ENCODE measurements at regions not wholly inside any gene's neighbourhood (a gene's known extent, or its start where the extent isn't known, plus 50 kb on each side); places are given as distances from the start of the nearest gene placed in this dataset.

DNA sequence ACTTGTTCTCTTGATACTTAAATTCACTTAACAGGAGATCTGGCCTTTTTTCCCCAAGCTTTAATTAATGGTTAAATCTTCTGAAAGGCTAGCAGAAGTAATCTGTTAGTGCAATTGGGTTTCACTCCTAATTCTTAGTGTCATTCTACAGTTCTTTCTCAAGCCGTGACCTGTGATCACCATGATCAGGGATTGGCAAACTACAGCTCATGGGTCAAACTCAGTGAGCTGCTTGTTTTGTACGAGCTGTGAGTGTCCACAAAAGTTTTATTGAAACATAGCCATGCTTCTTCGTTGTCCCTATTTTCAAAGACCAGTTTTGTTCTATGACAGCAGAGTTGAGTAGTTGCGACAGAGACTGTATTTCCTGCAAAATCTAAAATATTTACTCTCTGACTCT is 109.4 kb upstream of the KCNJ15 start:
- Histone ChIP-seq H3K4me1 (ENCODE audit: control insufficient read depth, insufficient read depth, low read length) (no peaks in the 10 kb centered on the region), H3K27ac (ENCODE audit: low read length) (no peak overlapping the region), H3K27me3 (ENCODE audit: control insufficient read depth, insufficient read depth, low read length) (no peaks in the 10 kb centered on the region; the same call in 1 of the 2 replicates), H3K36me3 (ENCODE audit: control insufficient read depth, insufficient read depth, low read length) (no peaks in the 10 kb centered on the region), H3K4me3 (ENCODE audit: low read depth in 2 of 2, low read length in 2 of 2) (no peak overlapping the region), H3K9me3 (ENCODE audit: control insufficient read depth, insufficient read depth, low read depth, low read length) (no peaks in the 10 kb centered on the region)
- ATAC-seq: no peak
- intact Hi-C loops (cut with micrococcal nuclease; ENCODE audit: unreplicated experiment): no loop called here
- POLR2A ChIA-PET: no interaction called here
- DNase-seq (ENCODE audit: low read depth, low spot score): no peak
- in situ Hi-C loops (cut with HindIII; ENCODE audit: low pct_unique_long_range_greater_than_20kb, low sequenced_read_pairs): no loop called here
- CTCF ChIA-PET: interaction anchor here (0.6 kb wide), 1 partner anchor 9 kb away, joined by 6 read pairs; no protein-coding TSS in a partner anchor
- TF ChIP-seq TCF7L2 (IDR thresholded peaks at IDR 0.05; ENCODE audit: low read depth, low read length) (no peak), POLR2AphosphoS5 (IDR thresholded peaks at IDR 0.05; ENCODE audit: low read depth, low read length) (no peak), SIN3A (IDR thresholded peaks at IDR 0.05; ENCODE audit: borderline replicate concordance, insufficient read depth, low read depth, low read length) (no peak)
- TF ChIP-seq, protein P1, sequence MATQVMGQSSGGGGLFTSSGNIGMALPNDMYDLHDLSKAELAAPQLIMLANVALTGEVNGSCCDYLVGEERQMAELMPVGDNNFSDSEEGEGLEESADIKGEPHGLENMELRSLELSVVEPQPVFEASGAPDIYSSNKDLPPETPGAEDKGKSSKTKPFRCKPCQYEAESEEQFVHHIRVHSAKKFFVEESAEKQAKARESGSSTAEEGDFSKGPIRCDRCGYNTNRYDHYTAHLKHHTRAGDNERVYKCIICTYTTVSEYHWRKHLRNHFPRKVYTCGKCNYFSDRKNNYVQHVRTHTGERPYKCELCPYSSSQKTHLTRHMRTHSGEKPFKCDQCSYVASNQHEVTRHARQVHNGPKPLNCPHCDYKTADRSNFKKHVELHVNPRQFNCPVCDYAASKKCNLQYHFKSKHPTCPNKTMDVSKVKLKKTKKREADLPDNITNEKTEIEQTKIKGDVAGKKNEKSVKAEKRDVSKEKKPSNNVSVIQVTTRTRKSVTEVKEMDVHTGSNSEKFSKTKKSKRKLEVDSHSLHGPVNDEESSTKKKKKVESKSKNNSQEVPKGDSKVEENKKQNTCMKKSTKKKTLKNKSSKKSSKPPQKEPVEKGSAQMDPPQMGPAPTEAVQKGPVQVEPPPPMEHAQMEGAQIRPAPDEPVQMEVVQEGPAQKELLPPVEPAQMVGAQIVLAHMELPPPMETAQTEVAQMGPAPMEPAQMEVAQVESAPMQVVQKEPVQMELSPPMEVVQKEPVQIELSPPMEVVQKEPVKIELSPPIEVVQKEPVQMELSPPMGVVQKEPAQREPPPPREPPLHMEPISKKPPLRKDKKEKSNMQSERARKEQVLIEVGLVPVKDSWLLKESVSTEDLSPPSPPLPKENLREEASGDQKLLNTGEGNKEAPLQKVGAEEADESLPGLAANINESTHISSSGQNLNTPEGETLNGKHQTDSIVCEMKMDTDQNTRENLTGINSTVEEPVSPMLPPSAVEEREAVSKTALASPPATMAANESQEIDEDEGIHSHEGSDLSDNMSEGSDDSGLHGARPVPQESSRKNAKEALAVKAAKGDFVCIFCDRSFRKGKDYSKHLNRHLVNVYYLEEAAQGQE (IDR thresholded peaks at IDR 0.05; ENCODE audit: insufficient read depth in 1 of 2, low read depth in 2 of 2, low read length in 1 of 2): no peak
- TF ChIP-seq, protein P2, sequence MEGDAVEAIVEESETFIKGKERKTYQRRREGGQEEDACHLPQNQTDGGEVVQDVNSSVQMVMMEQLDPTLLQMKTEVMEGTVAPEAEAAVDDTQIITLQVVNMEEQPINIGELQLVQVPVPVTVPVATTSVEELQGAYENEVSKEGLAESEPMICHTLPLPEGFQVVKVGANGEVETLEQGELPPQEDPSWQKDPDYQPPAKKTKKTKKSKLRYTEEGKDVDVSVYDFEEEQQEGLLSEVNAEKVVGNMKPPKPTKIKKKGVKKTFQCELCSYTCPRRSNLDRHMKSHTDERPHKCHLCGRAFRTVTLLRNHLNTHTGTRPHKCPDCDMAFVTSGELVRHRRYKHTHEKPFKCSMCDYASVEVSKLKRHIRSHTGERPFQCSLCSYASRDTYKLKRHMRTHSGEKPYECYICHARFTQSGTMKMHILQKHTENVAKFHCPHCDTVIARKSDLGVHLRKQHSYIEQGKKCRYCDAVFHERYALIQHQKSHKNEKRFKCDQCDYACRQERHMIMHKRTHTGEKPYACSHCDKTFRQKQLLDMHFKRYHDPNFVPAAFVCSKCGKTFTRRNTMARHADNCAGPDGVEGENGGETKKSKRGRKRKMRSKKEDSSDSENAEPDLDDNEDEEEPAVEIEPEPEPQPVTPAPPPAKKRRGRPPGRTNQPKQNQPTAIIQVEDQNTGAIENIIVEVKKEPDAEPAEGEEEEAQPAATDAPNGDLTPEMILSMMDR (IDR thresholded peaks at IDR 0.05): no peak
- no TSS peak for BruUV-seq (replicated peaks)

DNA sequence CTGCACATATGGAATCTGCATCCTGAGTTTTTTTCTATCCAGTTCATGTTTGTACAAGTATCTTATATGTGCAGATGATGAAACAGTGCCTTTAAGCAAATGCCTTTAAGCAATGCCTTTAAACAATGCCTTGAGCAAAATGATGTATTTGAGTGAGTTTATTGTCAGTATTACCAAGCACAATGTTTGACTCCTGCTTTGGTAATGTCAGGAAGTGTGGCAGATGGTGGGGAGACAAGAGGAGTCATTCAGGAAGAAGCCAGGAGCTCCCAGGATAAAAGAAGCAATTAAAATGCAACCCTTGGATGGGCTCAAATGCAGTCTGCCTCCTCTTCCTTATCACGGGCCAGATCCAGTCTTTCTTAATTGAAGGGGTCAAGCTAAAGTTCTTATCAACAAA is 108.7 kb upstream of the KCNJ15 start:
- ATAC-seq: no peak
- H3K27ac ChIP-seq (ENCODE audit: low read length): no peak overlapping the region

More for the DNA sequence above, 108.7 kb upstream of the KCNJ15 start:
- Histone ChIP-seq H3K27me3 (ENCODE audit: control insufficient read depth, insufficient read depth, low read length) (no peaks in the 10 kb centered on the region; the same call in 1 of the 2 replicates), H3K4me1 (ENCODE audit: control insufficient read depth, insufficient read depth, low read length) (no peaks in the 10 kb centered on the region), H3K36me3 (ENCODE audit: control insufficient read depth, insufficient read depth, low read length) (no peaks in the 10 kb centered on the region), H3K9me3 (ENCODE audit: control insufficient read depth, insufficient read depth, low read depth, low read length) (no peaks in the 10 kb centered on the region), H3K4me3 (ENCODE audit: low read depth in 2 of 2, low read length in 2 of 2) (no peak overlapping the region)
- in situ Hi-C loops (cut with HindIII; ENCODE audit: low pct_unique_long_range_greater_than_20kb, low sequenced_read_pairs) (no loop called here), intact Hi-C loops (cut with micrococcal nuclease; ENCODE audit: unreplicated experiment) (no loop called here)
- CTCF ChIA-PET: interaction anchor here (0.6 kb wide), 1 partner anchor 10 kb away, joined by 6 read pairs; no protein-coding TSS in a partner anchor
- BruUV-seq (replicated peaks): no TSS peak
- POLR2A ChIA-PET: no interaction called here
- TF ChIP-seq, protein P2 (IDR thresholded peaks at IDR 0.05): no peak
- TF ChIP-seq SIN3A (IDR thresholded peaks at IDR 0.05; ENCODE audit: borderline replicate concordance, insufficient read depth, low read depth, low read length): no peak
- TF ChIP-seq TCF7L2 (IDR thresholded peaks at IDR 0.05; ENCODE audit: low read depth, low read length): no peak
- no peak for TF ChIP-seq POLR2AphosphoS5 (IDR thresholded peaks at IDR 0.05; ENCODE audit: low read depth, low read length)
- TF ChIP-seq, protein P1 (IDR thresholded peaks at IDR 0.05; ENCODE audit: insufficient read depth in 1 of 2, low read depth in 2 of 2, low read length in 1 of 2): no peak
- DNase-seq (ENCODE audit: low read depth, low spot score): no peak
